Caco-2 (cell line): ENCODE measurements at regions not wholly inside any gene's neighbourhood (a gene's known extent, or its start where the extent isn't known, plus 50 kb on each side); places are given as distances from the start of the nearest gene placed in this dataset.

Experiments
- BruUV-seq: library from RNA; stranded (reverse); fragments of 400-500 nt; replicated peaks from 2 replicates; lab custom pipeline; 2021; lab: Mats Ljungman, UMichigan
- CTCF ChIA-PET: fragments of 300-600 bp; sonication (Branson Sonifier 250); formaldehyde crosslinking; loops from one replicate; lab custom pipeline; 2022; ENCODE audit warnings: antibody characterized with exemption; lab: Charles Lee
- POLR2A ChIA-PET: fragments of 300-600 bp; sonication (Branson Sonifier 250); formaldehyde crosslinking; loops from one replicate; lab custom pipeline; 2022; ENCODE audit warnings: antibody characterized with exemption; lab: Charles Lee
- DNase-seq, 2 experiments: peaks; one replicate each; pipeline versions ENCODE4 v3.0.0 to v3.0.0-alpha.2; 2020 to 2022
- H3K27me3 ChIP-seq: replicated peaks from 2 replicates; pipeline ENCODE4 v1.6.0; 2011; ENCODE audit warnings: low read length; ENCODE audit not compliant: control insufficient read depth, insufficient read depth
- H3K36me3 ChIP-seq: 2 replicates; pipeline ENCODE4 v1.5.1; 2011; ENCODE audit warnings: low read length; ENCODE audit not compliant: control insufficient read depth, insufficient read depth
- H3K4me1 ChIP-seq: fragments of 250-450 bp; sonication (Bioruptor Pico); 2 replicates; pipeline ENCODE4 v1.5.1; 2020; ENCODE audit warnings: mild to moderate bottlenecking
- H3K4me3 ChIP-seq: 2 replicates; pipeline ENCODE4 v1.5.1; 2011; ENCODE audit warnings: low read depth, mild to moderate bottlenecking, control low read depth, low read length
- H3K9me3 ChIP-seq: fragments of 250-450 bp; sonication (Bioruptor Pico); 2 replicates; pipeline ENCODE4 v1.5.1; 2020; ENCODE audit warnings: mild to moderate bottlenecking, moderate library complexity
- H3K27ac Mint-ChIP-seq: one replicate; pipeline ENCODE4 v1.8.0; 2022; ENCODE audit warnings: mixed read lengths; ENCODE audit not compliant: unreplicated experiment
- H3K27me3 Mint-ChIP-seq: one replicate; pipeline ENCODE4 v1.8.0; 2022; ENCODE audit warnings: mixed read lengths; ENCODE audit not compliant: insufficient read depth, unreplicated experiment
- H3K36me3 Mint-ChIP-seq: one replicate; pipeline ENCODE4 v1.8.0; 2022; ENCODE audit warnings: mild to moderate bottlenecking, mixed read lengths; ENCODE audit not compliant: insufficient read depth, unreplicated experiment
- H3K4me1 Mint-ChIP-seq: one replicate; pipeline ENCODE4 v1.8.0; 2022; ENCODE audit warnings: low read depth, mixed read lengths; ENCODE audit not compliant: unreplicated experiment
- H3K4me3 Mint-ChIP-seq: one replicate; pipeline ENCODE4 v1.8.0; 2022; ENCODE audit warnings: mild to moderate bottlenecking, moderate library complexity, mixed read lengths; ENCODE audit not compliant: unreplicated experiment
- H3K9me3 Mint-ChIP-seq: one replicate; pipeline ENCODE4 v1.8.0; 2022; ENCODE audit warnings: mixed read lengths; ENCODE audit not compliant: unreplicated experiment
- CTCF ChIP-seq, 2 experiments: fragments of 200-600 bp in 1 of 2; IDR thresholded peaks; 1 replicate in 1 of 2; 2 replicates in 1 of 2; pipeline versions ENCODE4 v1.5.1 to v1.8.0; 2011 to 2022; ENCODE audit warnings: antibody characterized with exemption in 1 of 2, control low read depth in 1 of 2, inconsistent platforms in 1 of 2, low read depth in 1 of 2, low read length in 1 of 2, mild to moderate bottlenecking in 1 of 2, moderate library complexity in 1 of 2; ENCODE audit not compliant: insufficient read depth in 1 of 2, severe bottlenecking in 1 of 2, unreplicated experiment in 1 of 2
- intact Hi-C: fragments of 100-400 bp; cut with micrococcal nuclease; formaldehyde crosslinking; loops from one replicate; pipeline ENCODE4 v1.10.0; 2022; ENCODE audit not compliant: unreplicated experiment

- CTCF ChIA-PET, result no interaction called here
- Histone ChIP-seq H3K9me3 (no peaks in the 10 kb centered on the region), H3K36me3 (no peaks in the 10 kb centered on the region), H3K4me3 (no peak overlapping the region), H3K27me3 (no peaks in the 10 kb centered on the region), H3K4me1 (peaks cover 5% of the 10 kb centered on the region; the same call in 1 of the 2 replicates)
- no peaks in the 10 kb centered on the region for H3K36me3 Mint-ChIP-seq
- H3K4me1 Mint-ChIP-seq, result peaks cover 10% of the 10 kb centered on the region
- no TSS peak for BruUV-seq
- intact Hi-C loops, result no loop called here
- H3K4me3 Mint-ChIP-seq, result no peak overlapping the region
- no peaks in the 10 kb centered on the region for H3K9me3 Mint-ChIP-seq
- H3K27ac Mint-ChIP-seq, result no peak overlapping the region
- no peaks in the 10 kb centered on the region for H3K27me3 Mint-ChIP-seq
- DNase-seq, result no peak
- POLR2A ChIA-PET, result no interaction called here
- TF ChIP-seq CTCF (IDR thresholded peaks at IDR 0.05; ENCODE audit: insufficient read depth in 1 of 2, low read depth in 1 of 2, low read length in 1 of 2, severe bottlenecking in 1 of 2, unreplicated experiment in 1 of 2), result no peak
Observed at GRCh38 chr2:20150110-20150706, 74.7 kb downstream of the SDC1 start.

- H3K36me3 Mint-ChIP-seq, result no peaks in the 10 kb centered on the region
- no TSS peak for BruUV-seq
Observed at GRCh38 chr2:20149703-20150030, 75.3 kb downstream of the SDC1 start.

GRCh38 chr2:20148923-20149702, 75.8 kb downstream of the SDC1 start:
- H3K4me1 Mint-ChIP-seq, result peaks cover 10% of the 10 kb centered on the region
- no peaks in the 10 kb centered on the region for H3K27me3 Mint-ChIP-seq
- TF ChIP-seq CTCF (IDR thresholded peaks at IDR 0.05; ENCODE audit: insufficient read depth in 1 of 2, low read depth in 1 of 2, low read length in 1 of 2, severe bottlenecking in 1 of 2, unreplicated experiment in 1 of 2), result no peak
- no peaks in the 10 kb centered on the region for H3K9me3 Mint-ChIP-seq
- peaks cover 5% of the 10 kb centered on the region; the same call in 1 of the 2 replicates for H3K4me1 ChIP-seq
- H3K27ac Mint-ChIP-seq, result no peak overlapping the region
- no TSS peak for BruUV-seq
- H3K36me3 ChIP-seq, result no peaks in the 10 kb centered on the region
- POLR2A ChIA-PET, result no interaction called here
- H3K27me3 ChIP-seq, result no peaks in the 10 kb centered on the region
- CTCF ChIA-PET, result no interaction called here
- H3K4me3 Mint-ChIP-seq, result no peak overlapping the region
- no peaks in the 10 kb centered on the region for H3K9me3 ChIP-seq
- H3K4me3 ChIP-seq, result no peak overlapping the region
- intact Hi-C loops, result no loop called here
- H3K36me3 Mint-ChIP-seq, result no peaks in the 10 kb centered on the region
- no peak for DNase-seq

More at GRCh38 chr2:20149703-20150030, 75.3 kb downstream of the SDC1 start:
- Histone ChIP-seq H3K36me3 (no peaks in the 10 kb centered on the region), H3K27me3 (no peaks in the 10 kb centered on the region), H3K4me1 (peaks cover 5% of the 10 kb centered on the region; the same call in 1 of the 2 replicates), H3K9me3 (no peaks in the 10 kb centered on the region), H3K4me3 (no peak overlapping the region)
- H3K27me3 Mint-ChIP-seq, result no peaks in the 10 kb centered on the region
- TF ChIP-seq CTCF (IDR thresholded peaks at IDR 0.05; ENCODE audit: insufficient read depth in 1 of 2, low read depth in 1 of 2, low read length in 1 of 2, severe bottlenecking in 1 of 2, unreplicated experiment in 1 of 2), result no peak
- POLR2A ChIA-PET, result no interaction called here
- H3K9me3 Mint-ChIP-seq, result no peaks in the 10 kb centered on the region
- CTCF ChIA-PET, result no interaction called here
- intact Hi-C loops, result no loop called here
- no peak overlapping the region for H3K4me3 Mint-ChIP-seq
- DNase-seq, result no peak
- no peak overlapping the region for H3K27ac Mint-ChIP-seq
- peaks cover 10% of the 10 kb centered on the region for H3K4me1 Mint-ChIP-seq
